ENCODE measurements at regions not wholly inside any gene's neighbourhood (a gene's known extent, or its start where the extent isn't known, plus 50 kb on each side); places are given as distances from the start of the nearest gene placed in this dataset.
"Not testable (repeated sequence)": the region's sequence is repeated elsewhere in the genome, so short reads cannot be mapped to it uniquely, and the experiment has no call there.

DNA sequence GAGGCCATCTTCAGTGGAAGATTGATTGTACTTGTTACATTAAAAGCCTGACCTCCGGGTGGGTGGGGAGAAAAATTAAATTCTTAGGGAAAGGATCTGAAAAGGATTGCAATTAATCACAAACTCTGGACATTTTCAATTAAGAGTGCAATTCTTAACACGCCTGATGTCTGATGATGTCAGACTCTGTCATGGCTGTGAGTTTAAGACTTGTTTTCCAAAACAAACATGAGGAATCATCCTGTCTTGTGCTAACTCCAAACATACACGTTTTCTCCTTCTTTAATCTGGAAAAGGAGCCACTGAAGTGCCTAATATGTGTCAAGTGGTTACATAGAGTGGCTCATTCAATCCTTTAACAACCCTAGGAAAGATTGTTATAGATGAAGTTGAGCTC, 60.4 kb upstream of the SMIM23 start:
- no peaks in the 10 kb centered on the region; the same call in 1 of the 2 replicates for H3K27me3 ChIP-seq (replicated peaks; ENCODE audit: control insufficient read depth, insufficient read depth, low read length)
- no peaks in the 10 kb centered on the region for H3K36me3 ChIP-seq (ENCODE audit: control insufficient read depth, insufficient read depth, low read length)
- TF ChIP-seq CTCF (IDR thresholded peaks at IDR 0.05; ENCODE audit: insufficient read depth, low read length, poor library complexity, severe bottlenecking) = no peak
- DNase-seq (ENCODE audit: extremely low read depth, insufficient read length) = no peak
- H3K4me3 ChIP-seq (replicated peaks; ENCODE audit: low read depth, low read length) = no peak overlapping the region

DNA sequence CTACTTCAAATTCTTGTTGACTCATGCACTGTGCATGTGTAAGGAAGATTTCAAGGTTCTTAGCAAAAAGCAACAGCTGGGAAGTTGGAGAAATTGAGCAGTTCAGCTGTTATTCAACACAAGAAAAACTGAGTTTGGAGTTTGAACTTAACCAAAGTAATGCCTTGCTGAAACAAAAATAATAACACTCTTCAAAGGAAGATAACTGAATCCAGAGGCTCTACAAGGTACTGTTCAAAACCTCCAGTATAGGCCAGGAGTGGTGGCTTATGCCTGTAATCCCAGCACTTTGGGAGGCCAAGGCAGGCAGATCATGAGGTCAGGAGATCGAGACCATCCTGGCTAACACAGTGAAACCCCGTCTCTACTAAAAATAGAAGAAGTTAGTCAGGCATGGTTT, 58.8 kb upstream of the SMIM23 start:
- not testable (repeated sequence) for DNase-seq (ENCODE audit: extremely low read depth, insufficient read length); H3K36me3 ChIP-seq (ENCODE audit: control insufficient read depth, insufficient read depth, low read length); H3K4me3 ChIP-seq (replicated peaks; ENCODE audit: low read depth, low read length); H3K27me3 ChIP-seq (replicated peaks; ENCODE audit: control insufficient read depth, insufficient read depth, low read length)

GRCh38 chr5:171728686-171729085, 56.9 kb upstream of the SMIM23 start:
- no peaks in the 10 kb centered on the region; the same call in 1 of the 2 replicates for H3K27me3 ChIP-seq (replicated peaks; ENCODE audit: control insufficient read depth, insufficient read depth, low read length)

More at GRCh38 chr5:171728686-171729085, 56.9 kb upstream of the SMIM23 start:
- TF ChIP-seq CTCF (IDR thresholded peaks at IDR 0.05; ENCODE audit: insufficient read depth, low read length, poor library complexity, severe bottlenecking) = no peak
- H3K36me3 ChIP-seq (ENCODE audit: control insufficient read depth, insufficient read depth, low read length) = no peaks in the 10 kb centered on the region
- DNase-seq (ENCODE audit: extremely low read depth, insufficient read length) = no peak
- no peak overlapping the region for H3K4me3 ChIP-seq (replicated peaks; ENCODE audit: low read depth, low read length)

All from GM06990 (cell line).